WERI-Rb-1 (cell line): ENCODE measurements at regions not wholly inside any gene's neighbourhood (a gene's known extent, or its start where the extent isn't known, plus 50 kb on each side); places are given as distances from the start of the nearest gene placed in this dataset.

ENCODE experiments used
- DNase-seq: peaks from one replicate; pipeline ENCODE4 v3.0.0-alpha.2; 2020
- H3K27ac ChIP-seq: fragments of 250-450 bp; sonication (Bioruptor Pico); 2 replicates; pipeline ENCODE4 v1.5.1; 2020; ENCODE audit warnings: mild to moderate bottlenecking, moderate library complexity
- H3K27me3 ChIP-seq: fragments of 250-450 bp; sonication (Bioruptor Pico); 2 replicates; pipeline ENCODE4 v1.5.1; 2021; ENCODE audit warnings: mild to moderate bottlenecking, low read depth, moderate library complexity; ENCODE audit not compliant: insufficient read depth, severe bottlenecking
- H3K36me3 ChIP-seq: fragments of 250-450 bp; sonication (Bioruptor Pico); 2 replicates; pipeline ENCODE4 v1.5.1; 2020; ENCODE audit warnings: mild to moderate bottlenecking, moderate library complexity
- H3K4me3 ChIP-seq: 2 replicates; pipeline ENCODE4 v1.5.1; 2011; ENCODE audit warnings: low read depth, mild to moderate bottlenecking, control low read depth, low read length
- H3K9me3 ChIP-seq: fragments of 250-450 bp; sonication (Bioruptor Pico); 2 replicates; pipeline ENCODE4 v1.5.1; 2021; ENCODE audit warnings: mild to moderate bottlenecking, moderate library complexity; ENCODE audit not compliant: severe bottlenecking
- CTCF ChIP-seq: IDR thresholded peaks from 2 replicates; pipeline ENCODE4 v1.5.1; 2011; ENCODE audit warnings: low read depth, mild to moderate bottlenecking, control low read depth, inconsistent platforms, low read length

- Histone ChIP-seq H3K4me3 (no peak overlapping the region), H3K9me3 (no peaks in the 10 kb centered on the region), H3K36me3 (no peaks in the 10 kb centered on the region), H3K27me3 (no peaks in the 10 kb centered on the region), H3K27ac (no peak overlapping the region)
- TF ChIP-seq CTCF = no peak
- no peak for DNase-seq
These were observed 59.4 kb upstream of the LRRC8B start for GRCh38 chr1:89465201-89465600.

DNA sequence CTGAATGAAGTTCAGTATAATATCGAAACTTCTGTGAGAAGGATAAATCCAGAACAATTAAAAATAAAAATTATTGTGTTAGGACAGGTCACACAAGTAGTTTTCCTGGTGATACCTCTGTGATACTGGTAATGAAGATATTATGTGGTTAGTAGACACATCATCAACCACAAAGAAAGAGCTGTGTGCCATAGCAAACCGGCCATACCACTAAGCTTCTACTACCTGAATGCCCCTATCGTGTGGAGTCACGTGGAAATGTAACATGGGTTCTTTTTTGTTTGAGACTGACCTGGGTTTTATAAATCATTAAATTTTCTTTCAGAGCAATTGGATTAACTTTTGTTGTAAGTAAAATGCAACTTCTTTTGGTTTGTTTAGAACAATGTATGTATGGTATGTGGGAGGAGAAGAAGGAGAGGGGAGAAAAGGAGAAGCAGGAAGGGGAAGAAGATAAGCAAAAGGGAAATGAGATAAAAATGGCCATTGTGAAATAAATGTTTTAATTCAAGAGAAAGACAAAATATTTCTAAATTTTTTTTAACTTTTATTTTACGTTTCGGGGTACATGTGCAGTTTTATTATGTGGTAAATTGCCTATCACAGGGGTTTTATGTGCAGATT lies 58.2 kb upstream of the LRRC8B start:
- Histone ChIP-seq H3K27me3 (no peaks in the 10 kb centered on the region), H3K4me3 (no peak overlapping the region), H3K27ac (no peak overlapping the region), H3K9me3 (no peaks in the 10 kb centered on the region), H3K36me3 (no peaks in the 10 kb centered on the region)
- TF ChIP-seq CTCF = no peak
- DNase-seq = no peak

GRCh38 chr1:89472253-89472652 lies 52.4 kb upstream of the LRRC8B start:
- Histone ChIP-seq H3K27ac (no peak overlapping the region), H3K36me3 (no peaks in the 10 kb centered on the region), H3K9me3 (no peaks in the 10 kb centered on the region), H3K27me3 (no peaks in the 10 kb centered on the region), H3K4me3 (no peak overlapping the region)
- DNase-seq = no peak
- TF ChIP-seq CTCF = no peak

DNA sequence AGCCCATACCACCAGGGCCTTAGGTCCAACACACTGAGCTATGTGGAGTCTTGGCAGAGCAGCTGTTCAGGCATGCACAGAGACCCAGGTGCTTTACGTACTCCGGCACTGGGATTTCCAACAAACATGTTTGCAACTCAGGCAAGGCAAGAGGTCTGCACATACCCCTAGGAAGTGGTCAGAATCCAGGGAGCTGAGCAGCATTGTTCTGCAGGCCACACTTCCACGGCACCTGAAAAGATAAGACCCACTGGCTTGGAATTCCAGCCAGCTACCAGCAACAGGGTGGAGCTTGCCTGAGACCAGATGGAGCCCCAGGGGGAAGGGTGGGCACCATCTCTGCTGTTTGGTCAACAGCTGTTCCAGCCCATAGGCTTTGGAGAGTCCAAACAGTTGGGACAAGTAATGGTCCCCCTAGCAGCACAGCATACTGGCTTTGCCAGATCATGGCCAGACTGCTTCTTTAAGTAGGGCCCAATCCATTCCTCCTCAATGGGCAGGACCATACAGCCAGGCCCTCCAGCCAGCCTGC lies 51.7 kb upstream of the LRRC8B start:
- H3K9me3 ChIP-seq = no peaks in the 10 kb centered on the region
- TF ChIP-seq CTCF = no peak
- H3K4me3 ChIP-seq = no peak overlapping the region
- H3K27ac ChIP-seq = no peak overlapping the region
- H3K27me3 ChIP-seq = no peaks in the 10 kb centered on the region
- DNase-seq = no peak
- no peaks in the 10 kb centered on the region for H3K36me3 ChIP-seq
